AG08396 (cell line): ENCODE measurements at regions not wholly inside any gene's neighbourhood (a gene's known extent, or its start where the extent isn't known, plus 50 kb on each side); places are given as distances from the start of the nearest gene placed in this dataset.
"Not testable (repeated sequence)": the region's sequence is repeated elsewhere in the genome, so short reads cannot be mapped to it uniquely, and the experiment has no call there.

Experiments
- DNase-seq: peaks from one replicate; pipeline ENCODE4 v3.0.0; 2012; ENCODE audit warnings: low spot score, mixed read lengths

- no peak for DNase-seq
Observed at GRCh38 chr14:41289025-41289424, 317.7 kb upstream of the LRFN5 start.

GRCh38 chr14:41285186-41285748 lies 321.4 kb upstream of the LRFN5 start:
- no peak for DNase-seq

GRCh38 chr14:41280745-41281144 lies 325.9 kb upstream of the LRFN5 start:
- no peak for DNase-seq

- no peak for DNase-seq
Observed at GRCh38 chr14:41277450-41277849, 329.2 kb upstream of the LRFN5 start.

- no peak for DNase-seq
Observed at GRCh38 chr14:41257476-41257875, 349.2 kb upstream of the LRFN5 start.

- DNase-seq, result no peak
Observed at GRCh38 chr14:41235466-41235865, 371.2 kb upstream of the LRFN5 start.

- no peak for DNase-seq
Observed at GRCh38 chr14:41230683-41231082, 376.0 kb upstream of the LRFN5 start.

GRCh38 chr14:41229824-41230223 lies 376.9 kb upstream of the LRFN5 start:
- DNase-seq, result no peak

- DNase-seq, result no peak
Observed at GRCh38 chr14:41225433-41225832, 381.2 kb upstream of the LRFN5 start.

GRCh38 chr14:41222581-41222980 lies 384.1 kb upstream of the LRFN5 start:
- no peak for DNase-seq

GRCh38 chr14:41214978-41215377 lies 391.7 kb upstream of the LRFN5 start:
- DNase-seq, result not testable (repeated sequence)

- DNase-seq, result no peak
Observed at GRCh38 chr14:41201696-41202095, 405.0 kb upstream of the LRFN5 start.

- no peak for DNase-seq
Observed at GRCh38 chr14:41187868-41188267, 418.8 kb upstream of the LRFN5 start.

- DNase-seq, result no peak
Observed at GRCh38 chr14:41171045-41171444, 435.6 kb upstream of the LRFN5 start.

- DNase-seq, result no peak
Observed at GRCh38 chr14:41167040-41167439, 439.6 kb upstream of the LRFN5 start.

- DNase-seq, result no peak
Observed at GRCh38 chr14:41154143-41154807, 452.4 kb upstream of the LRFN5 start.

GRCh38 chr14:41146391-41146790 lies 460.3 kb upstream of the LRFN5 start:
- no peak for DNase-seq

- DNase-seq, result no peak
Observed at GRCh38 chr14:41144370-41144769, 462.3 kb upstream of the LRFN5 start.

GRCh38 chr14:41137741-41138140 lies 468.9 kb upstream of the LRFN5 start:
- no peak for DNase-seq

GRCh38 chr14:41130274-41130673 lies 476.4 kb upstream of the LRFN5 start:
- no peak for DNase-seq

GRCh38 chr14:41120402-41120801 lies 486.3 kb upstream of the LRFN5 start:
- DNase-seq, result no peak

GRCh38 chr14:41096131-41096530 lies 510.5 kb upstream of the LRFN5 start:
- DNase-seq, result no peak

- DNase-seq, result no peak
Observed at GRCh38 chr14:41087056-41087455, 519.6 kb upstream of the LRFN5 start.

- no peak for DNase-seq
Observed at GRCh38 chr14:41073544-41073943, 533.1 kb upstream of the LRFN5 start.
